GM12801 (cell line): ENCODE measurements at regions not wholly inside any gene's neighbourhood (a gene's known extent, or its start where the extent isn't known, plus 50 kb on each side); places are given as distances from the start of the nearest gene placed in this dataset.

ENCODE experiments used
- CTCF ChIP-seq: IDR thresholded peaks from one replicate; pipeline ENCODE4 v1.5.1; 2011; ENCODE audit warnings: control low read depth; ENCODE audit not compliant: insufficient read length; ENCODE audit errors: extremely low read depth

GRCh38 chr18:42333558-42333957, 378.5 kb downstream of the PIK3C3 start:
- TF ChIP-seq CTCF: no peak

GRCh38 chr18:42334931-42335330, 379.9 kb downstream of the PIK3C3 start:
- no peak for TF ChIP-seq CTCF

GRCh38 chr18:42336139-42336538, 381.1 kb downstream of the PIK3C3 start:
- TF ChIP-seq CTCF: no peak

GRCh38 chr18:42338683-42339082, 383.6 kb downstream of the PIK3C3 start:
- TF ChIP-seq CTCF: no peak

- TF ChIP-seq CTCF: no peak
Observed at GRCh38 chr18:42339372-42339771, 384.3 kb downstream of the PIK3C3 start.

- TF ChIP-seq CTCF: no peak
Observed at GRCh38 chr18:42340423-42341009, 385.5 kb downstream of the PIK3C3 start.

GRCh38 chr18:42341423-42341822, 386.4 kb downstream of the PIK3C3 start:
- no peak for TF ChIP-seq CTCF

- no peak for TF ChIP-seq CTCF
Observed at GRCh38 chr18:42348722-42349121, 393.7 kb downstream of the PIK3C3 start.
